ENCODE measurements at regions not wholly inside any gene's neighbourhood (a gene's known extent, or its start where the extent isn't known, plus 50 kb on each side); places are given as distances from the start of the nearest gene placed in this dataset.
"Not testable (repeated sequence)": the region's sequence is repeated elsewhere in the genome, so short reads cannot be mapped to it uniquely, and the experiment has no call there.

DNA sequence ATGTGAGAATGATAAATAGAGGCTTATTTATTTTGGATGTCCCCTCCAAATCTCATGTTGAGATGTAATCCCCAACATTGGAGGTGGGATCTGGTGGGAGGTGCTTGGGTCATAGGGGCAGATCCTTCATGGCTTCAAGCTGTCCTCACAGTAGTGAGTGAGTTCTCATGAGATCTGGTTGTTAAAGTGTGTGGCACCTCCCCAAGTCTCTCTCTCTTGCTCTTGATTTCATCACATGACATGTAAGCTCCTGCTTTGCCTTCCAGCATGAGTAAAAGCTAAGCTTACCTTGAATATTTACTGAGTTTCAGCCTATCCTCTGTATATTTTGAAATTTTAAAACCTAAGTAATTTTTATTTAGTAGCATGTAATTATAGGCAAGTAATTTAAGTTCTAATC lies 444.9 kb downstream of the ARL4A start:
- DNase-seq (ENCODE audit: low spot score) = no peak

DNA sequence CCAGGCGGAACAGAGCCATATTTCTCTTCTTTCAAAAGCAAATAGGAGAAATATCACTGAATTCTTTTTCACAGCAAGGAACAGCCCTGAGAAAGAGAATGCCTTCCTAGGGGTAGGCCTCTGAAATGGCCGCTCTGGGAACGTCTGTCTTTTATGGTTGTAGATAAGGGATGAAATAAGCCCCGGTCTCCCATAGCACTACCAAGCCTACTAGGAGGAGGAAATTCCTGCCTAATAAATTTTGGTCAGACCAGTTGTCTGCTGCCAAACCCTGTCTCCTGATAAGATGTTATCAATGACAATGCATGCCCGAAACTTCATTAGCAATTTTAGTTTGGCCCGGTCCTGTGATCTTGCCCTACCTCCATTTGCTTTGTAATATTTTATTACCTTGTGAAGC lies 448.9 kb downstream of the ARL4A start:
- not testable (repeated sequence) for DNase-seq (ENCODE audit: low spot score)

DNA sequence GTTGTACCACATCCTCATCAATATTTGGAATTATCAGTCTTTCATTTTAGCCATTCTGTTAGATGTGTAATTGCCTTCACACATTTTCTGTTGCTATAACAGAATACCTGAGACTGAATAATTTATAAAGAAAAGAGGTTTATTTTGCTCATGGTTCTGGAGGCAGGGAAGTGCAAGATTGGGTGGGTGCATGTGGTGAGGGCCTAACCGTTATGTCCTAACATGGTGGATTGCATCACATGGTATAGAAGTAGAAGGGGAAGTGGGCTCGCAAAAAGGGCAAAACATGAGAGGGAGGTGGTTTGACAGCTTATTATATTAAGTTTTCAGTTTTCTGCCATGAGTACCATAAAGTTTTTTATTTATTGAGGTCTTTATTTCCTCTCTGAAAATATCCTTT lies 452.0 kb downstream of the ARL4A start:
- DNase-seq (ENCODE audit: low spot score) = no peak

DNA sequence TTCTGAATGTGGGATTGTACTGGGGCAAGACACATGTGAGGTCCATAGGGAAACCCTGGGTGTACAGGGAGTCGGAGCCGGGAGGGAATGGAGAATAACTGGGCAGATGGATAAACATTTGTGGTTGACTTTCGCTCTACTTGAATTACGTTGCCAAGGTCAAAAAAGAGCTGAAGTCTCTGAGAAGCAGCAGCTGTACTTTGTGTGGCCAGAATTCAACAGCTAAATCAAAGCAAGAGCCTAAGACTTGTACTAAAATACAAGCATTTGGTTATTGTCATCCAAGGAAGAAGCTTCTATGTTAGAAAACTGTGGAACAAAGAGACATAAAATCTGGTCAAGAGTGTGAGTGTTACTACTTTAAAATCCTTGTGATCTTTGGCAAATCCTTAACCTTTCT lies 457.2 kb downstream of the ARL4A start:
- no peak for DNase-seq (ENCODE audit: low spot score)

DNA sequence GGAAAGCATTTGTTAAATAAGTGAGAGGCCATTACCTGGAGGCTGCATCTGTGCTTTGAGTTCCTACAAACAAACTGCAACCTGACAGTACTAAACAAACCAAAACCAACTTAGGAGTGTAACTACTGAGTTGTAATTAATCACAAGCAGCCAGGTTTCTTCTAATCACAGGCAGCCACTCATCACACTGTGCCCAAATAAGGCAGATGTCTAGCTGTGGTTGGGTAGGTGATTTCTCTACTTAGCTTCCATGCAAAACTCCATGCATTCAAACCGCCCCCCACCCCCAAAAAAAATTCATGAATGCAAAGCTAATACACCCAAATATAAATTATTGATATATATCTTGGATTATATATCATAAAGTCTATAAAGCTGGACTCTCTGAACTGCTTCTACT lies 461.1 kb downstream of the ARL4A start:
- DNase-seq (ENCODE audit: low spot score) = no peak

DNA sequence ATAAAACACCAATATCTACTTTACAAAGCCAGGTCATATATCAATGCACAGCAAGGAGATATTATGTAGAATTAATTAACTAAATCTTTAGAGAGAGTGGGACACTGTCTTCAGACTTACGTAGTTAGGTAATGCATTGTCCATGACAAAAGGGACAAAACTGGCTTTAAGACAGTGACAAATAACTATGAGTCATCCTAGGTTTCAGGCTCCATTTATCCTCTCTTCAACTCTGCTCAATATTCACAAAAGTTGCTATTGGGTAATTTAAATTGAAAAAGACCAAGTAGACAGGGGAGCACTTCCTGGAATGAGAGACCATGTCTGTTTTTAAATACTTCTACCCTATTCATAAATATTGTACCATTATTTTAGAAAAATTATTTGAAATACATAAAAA lies 464.5 kb downstream of the ARL4A start:
- DNase-seq (ENCODE audit: low spot score) = no peak

DNA sequence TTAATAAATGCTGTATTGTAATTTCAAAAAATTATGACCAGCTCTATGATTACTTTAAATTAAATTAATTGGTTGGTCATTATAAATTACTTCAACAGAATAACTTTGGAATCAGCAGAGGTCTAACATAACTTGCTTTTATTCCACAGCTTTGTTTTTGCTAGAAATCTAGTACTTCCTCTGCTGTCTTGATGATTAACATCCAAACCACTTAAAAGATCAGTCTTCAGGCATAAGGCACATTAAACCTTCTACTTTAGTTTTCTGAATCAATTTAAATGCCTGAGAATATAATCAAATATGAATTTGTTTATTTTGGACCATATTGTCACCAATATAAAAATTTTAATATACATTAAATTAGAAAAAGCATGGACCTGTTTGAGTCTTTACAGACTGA lies 465.3 kb downstream of the ARL4A start:
- no peak for DNase-seq (ENCODE audit: low spot score)

DNA sequence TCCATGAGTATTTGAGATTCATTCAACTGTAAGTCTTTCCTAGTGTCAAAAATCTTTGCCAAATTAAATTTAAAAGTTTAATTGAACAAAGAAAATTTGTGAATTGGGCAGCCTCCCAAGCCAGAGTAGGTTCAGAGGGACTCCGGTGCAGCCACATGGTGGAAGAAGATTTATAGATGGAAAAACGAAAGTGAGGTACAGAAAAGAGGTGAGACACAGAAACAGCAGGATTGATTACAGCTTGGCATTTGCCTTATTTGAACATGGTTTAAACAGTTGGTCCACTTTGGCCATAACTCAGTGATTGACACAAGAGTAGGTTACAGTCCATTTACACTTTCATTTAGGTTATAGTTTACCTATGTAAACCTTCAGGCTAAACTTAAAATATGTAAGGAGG lies 465.8 kb downstream of the ARL4A start:
- no peak for DNase-seq (ENCODE audit: low spot score)

DNA sequence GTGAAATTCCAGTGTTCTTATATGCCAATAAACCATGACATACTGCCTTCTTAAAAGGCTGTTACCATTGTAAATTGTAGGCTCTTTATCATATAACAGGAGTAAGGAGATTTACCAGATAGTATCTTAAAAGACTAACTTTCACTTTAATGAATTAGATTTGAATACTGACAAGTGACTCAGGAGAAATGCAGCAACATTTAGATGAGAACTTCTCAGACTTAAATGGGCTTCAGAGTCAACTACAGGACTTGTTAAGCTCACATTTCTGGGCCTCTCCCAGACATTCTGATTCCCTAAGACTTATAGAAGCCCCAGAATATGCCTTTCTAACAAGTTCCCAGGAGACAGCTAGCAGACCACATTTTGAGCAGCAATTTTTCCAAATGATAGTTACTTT lies 466.3 kb downstream of the ARL4A start:
- no peak for DNase-seq (ENCODE audit: low spot score)

DNA sequence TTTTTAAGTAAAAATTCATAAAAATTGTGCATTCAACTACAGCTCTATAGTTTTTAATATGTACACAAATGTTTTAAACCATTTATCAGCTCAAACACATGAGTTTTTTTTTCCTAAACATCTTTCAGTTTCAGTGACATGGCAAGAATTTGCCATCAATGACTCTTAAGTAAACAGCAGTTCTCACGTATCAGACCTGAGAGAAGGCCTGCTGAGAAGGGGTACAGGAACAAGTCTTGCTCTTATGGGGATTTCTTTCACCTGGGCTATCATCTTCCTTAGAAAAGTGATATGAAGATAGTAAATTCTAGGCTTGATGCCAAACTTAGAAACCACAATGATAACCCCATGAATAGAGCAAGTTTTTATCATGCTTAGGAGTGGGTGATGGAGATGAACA lies 467.8 kb downstream of the ARL4A start:
- DNase-seq (ENCODE audit: low spot score) = no peak

DNA sequence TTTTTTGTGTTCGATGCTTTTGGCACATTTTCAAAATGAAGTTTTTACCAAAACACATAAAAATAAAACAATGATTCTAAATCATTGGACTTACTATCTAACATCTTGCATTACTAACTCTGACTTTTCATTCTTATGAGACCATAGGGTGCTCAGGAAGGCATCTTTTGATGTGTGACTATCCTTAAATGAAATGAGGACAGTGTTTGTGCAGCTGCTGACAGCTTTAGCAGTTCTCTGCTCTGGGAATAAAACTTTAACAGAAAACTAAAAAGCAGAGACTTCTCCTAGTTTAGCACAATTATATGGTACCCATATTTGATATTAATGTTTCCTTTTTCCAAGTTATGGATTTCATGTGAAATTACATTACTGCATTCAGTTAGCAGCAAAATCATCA lies 471.6 kb downstream of the ARL4A start:
- no peak for DNase-seq (ENCODE audit: low spot score)

DNA sequence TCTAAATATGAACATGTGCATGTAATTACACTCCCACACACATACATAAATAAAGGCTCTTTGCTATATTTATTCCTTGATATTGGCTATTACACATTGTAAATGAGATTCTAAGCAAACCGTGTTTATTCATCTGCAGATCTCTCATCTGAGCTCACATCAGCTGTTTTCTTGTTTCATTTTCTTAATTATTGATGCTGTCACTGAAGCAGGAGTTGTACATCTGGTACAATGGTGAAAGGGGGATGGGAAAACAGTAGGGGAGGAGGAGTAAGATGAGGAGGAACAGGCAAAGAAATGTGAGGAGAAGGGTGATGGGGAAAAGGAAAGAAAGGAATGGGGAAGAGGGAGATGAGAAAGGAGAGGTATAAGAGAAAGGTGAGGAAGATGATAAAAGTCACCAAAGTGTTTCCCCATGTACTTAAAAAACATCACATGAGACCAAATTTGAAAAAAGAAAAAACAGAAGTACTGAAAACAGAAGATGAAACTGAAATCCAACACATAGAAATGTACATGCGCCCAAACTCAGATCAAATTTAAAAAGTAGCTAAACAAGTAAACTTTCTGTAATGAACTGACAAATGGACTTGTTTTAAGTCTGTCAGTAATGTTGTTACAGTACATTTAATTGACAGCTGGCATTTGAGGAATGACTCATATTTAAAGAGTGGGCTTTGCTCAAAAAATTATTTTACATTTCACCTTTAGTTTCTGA lies 472.2 kb downstream of the ARL4A start:
- DNase-seq (ENCODE audit: low spot score) = no peak

DNA sequence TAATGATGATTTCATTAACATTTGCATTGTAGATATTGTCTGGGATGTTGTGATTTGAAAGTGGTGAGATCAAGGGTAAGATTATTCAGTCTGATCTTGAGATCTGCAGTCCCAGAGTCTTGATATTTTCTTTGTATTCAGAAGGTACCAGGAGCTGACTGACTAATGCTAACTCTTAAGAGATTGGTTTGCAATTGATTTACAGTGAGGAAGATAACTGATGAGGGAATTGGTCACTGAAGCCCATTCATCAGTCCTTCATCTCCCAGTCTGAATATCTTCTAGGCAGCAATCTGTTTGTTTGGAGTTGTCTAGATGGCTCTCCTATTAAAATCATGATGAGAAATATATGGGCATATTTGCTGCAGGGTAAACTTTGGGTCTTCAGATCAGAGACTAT lies 473.7 kb downstream of the ARL4A start:
- DNase-seq (ENCODE audit: low spot score) = no peak

DNA sequence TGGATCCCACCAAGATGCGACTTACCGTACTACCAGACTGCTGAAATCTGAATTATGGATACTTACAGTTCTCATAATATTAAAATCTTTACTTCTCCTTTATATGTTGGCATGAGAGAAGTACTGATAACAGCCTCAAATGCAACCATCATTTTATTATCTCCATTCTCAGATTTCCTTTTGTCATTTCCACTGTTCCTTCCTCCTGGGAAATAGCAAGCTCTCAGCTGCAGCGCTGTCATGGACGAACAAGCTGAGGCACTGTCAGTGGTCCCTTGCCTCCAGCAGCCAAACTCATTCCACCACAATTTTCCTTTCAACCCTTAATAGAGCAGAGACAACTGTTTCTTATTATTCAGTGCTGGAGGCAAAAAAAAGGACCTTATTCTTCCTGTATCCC lies 478.4 kb downstream of the ARL4A start:
- DNase-seq (ENCODE audit: low spot score) = no peak

DNA sequence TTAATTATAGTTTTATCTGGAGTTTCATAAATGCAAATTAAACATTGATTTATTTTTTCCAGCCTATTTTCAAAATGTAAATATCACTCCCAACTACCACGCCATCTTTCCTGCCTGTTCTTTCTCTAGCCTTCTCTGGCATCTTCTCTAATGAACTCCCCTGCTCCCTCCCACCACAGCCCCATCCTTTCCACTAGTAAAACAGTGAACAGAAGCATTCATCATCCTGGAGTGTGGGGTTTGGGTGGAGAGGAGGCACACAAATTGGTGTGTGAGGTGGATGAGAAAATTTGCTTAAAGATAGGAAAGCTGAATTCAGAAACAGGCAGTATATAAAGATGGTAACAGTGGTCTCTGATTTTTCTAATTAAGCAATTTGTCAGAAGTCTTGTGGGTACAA lies 479.4 kb downstream of the ARL4A start:
- DNase-seq (ENCODE audit: low spot score) = no peak

DNA sequence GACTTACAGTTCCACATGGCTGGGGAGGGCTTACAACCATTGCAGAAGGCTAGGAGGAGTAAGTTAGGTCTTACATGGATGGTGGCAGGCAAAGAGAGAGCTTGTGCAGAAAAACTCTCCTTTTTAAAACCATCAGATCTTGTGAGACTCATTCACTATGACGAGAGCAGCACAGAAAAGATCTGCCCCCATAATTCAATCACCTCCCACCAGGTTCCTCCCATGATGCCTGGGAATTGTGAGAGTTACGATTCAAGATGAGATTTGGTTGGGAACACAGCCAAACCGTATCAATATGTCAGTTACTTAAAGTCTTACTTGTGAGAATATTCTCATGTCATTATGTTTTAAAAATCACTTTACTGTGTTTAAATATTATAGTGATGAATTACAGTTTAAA lies 481.9 kb downstream of the ARL4A start:
- DNase-seq (ENCODE audit: low spot score) = no peak

DNA sequence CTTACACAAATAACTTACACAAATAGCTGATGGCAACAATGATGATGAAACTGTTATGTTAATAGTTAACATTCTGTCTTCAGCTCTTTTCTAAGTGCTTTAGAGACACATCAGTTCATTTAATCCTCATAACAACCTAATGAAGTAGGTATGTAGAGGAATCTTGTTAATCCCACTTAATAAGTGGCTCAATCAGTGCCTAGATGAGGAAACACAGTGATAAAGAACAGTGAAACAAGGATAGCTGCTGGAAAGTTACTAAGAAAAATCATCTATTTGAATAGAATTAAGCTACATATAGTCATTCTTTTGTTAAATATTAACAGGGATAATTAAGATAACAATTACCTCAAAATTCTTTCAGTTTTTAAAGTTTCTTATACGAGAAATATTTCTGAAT lies 487.6 kb downstream of the ARL4A start:
- DNase-seq (ENCODE audit: low spot score) = no peak

DNA sequence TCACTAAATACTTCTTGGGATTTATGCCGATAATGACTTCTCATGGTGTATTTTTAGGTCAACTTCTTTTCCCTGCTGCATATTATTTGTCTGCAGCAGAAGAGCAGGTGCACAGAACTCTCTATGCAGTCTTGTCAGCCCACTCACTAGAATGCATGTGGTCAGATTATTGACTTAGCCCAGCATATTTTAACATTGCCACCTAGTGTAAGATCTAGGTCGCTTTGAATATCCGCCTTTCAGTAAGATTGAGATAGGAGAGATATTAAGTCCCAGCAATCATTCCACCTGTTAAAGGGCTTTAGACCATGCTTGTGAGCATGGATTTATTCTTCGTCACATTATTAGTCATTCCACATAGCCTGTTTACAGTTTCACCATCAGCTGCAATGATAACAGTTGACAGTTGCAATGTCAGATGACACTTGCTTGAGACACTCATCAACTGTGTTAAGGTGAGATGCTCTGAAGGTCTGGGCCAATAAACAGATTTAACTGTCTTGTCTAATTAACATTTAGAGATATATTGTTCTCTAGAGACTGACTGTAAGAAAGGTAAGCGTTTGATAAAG lies 491.7 kb downstream of the ARL4A start:
- no peak for DNase-seq (ENCODE audit: low spot score)

DNA sequence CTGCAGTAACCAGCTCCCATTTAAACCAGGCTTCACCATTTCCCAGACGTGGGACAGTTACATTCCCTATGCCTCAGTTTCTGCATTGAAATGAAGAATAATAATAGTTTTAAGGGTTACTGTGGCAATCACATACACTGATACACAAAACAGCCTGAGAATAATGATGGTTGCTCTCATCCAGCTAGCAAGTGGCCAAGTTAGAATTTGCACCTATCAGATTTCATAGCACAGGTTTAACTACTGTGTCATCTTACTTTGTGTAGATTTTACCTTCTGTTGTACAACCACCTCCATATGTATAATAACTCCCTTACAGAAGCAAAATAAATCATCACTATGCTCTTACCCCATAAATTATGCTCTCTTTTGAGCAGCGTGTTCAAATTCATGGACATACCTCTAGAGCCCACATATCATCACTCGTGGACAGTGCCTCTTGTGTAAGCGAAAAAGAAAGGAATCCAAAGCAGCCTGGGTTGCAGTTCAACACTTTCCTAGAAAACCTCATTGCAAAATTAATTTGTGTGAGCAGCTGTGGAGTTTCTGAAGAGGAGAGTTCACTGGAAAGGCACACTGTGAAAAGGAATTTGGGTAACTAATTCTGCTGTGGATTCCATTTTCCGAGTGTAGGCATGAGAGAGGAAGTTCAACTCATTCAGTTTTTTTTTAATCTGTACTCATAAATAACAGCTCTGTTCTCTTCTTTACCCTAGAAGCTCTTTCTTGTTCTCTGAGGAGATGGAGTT lies 492.5 kb downstream of the ARL4A start:
- DNase-seq (ENCODE audit: low spot score) = no peak

DNA sequence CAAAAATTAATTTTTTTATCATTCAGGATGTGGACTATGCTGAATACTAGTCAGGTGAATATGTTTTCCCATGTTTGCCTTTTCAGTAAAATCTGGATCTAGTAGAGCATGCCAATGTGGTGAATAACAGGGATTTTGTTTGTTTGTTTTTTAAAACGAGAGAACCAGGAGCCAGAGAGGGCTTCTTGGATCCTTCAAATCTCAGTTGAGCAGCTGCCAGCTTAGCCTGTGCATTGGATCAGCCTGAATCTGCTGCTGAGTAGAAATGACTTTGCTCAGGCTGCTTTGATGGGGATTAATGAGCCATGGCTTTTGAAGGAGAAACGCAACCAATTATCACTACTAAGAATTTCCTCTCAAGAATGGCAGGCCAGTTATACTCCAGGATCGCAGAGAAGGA lies 493.8 kb downstream of the ARL4A start:
- no peak for DNase-seq (ENCODE audit: low spot score)

DNA sequence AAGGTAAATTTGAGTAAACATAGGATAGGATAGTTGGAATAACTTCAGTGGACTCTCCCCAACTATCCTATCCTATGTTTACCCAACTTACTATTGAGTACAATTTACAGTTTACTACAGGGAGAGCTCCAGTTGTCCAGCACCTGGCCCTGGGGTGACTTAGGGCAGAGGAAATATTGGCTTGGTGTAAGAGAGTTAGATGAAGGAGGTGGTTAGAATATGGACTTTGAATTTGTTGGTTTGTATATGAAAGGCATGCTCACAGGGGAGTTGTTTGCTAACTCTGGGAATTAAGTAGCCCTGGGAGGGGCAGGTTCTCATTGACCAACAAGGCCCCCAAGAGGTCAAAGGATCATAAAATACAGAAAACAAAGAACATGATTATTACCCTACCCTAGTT lies 497.7 kb downstream of the ARL4A start:
- DNase-seq (ENCODE audit: low spot score) = no peak

DNA sequence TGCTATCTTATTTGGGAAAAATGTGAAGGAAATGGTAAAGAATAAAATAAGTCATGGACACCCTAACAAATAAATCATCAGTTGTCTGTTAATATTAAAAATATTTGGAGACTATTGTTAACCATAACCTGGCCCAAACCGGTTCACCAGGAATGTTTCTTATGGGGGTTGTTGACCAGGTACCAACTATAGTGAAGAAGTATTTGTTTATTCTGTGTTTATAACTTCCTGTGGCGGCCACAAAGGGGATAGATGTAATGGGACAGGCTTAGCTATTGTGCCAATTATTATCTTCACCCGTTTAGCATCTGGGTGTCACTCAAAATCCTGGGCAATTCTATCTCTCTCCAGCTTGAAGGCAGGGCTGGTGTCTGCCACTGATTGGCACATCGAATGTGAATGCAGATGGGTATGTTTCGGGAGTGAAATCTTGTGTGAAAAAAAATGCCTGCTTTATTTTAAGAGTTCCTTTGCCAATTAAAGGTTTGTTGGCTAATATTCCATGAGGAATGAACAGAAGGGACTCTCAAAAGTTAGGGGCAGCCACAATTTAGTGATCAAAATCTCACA lies 500.9 kb downstream of the ARL4A start:
- DNase-seq (ENCODE audit: low spot score) = no peak

DNA sequence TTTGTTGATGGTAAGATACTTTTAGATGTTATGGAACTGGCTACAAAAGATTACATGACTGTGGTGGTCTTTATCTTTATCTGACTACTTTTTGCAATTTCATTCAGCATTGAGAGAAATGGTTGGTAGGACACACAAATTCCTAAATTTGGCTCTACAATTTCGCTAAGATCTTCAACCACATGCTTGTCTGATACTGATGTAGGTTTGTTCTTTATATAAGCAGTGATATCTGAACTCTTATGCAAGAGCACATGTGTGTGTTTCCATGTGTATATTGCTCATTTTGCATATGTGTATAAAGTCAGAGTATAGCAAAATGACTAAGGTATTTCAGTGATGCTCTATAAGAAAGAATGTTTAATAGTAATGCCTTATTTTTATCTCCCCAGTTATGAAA lies 501.5 kb downstream of the ARL4A start:
- DNase-seq (ENCODE audit: low spot score) = no peak

Data from SK-N-DZ (cell line).